Testis (tissue), 2 donors: ENCODE measurements at regions not wholly inside any gene's neighbourhood (a gene's known extent, or its start where the extent isn't known, plus 50 kb on each side); places are given as distances from the start of the nearest gene placed in this dataset.

ENCODE experiments used
- DNase-seq: peaks from one replicate; pipeline ENCODE4 v3.0.0-alpha.2; 2019
- H3K27ac ChIP-seq, 2 donors: fragments of 200-600 bp; sonication (generic); one replicate each; pipeline ENCODE4 v1.5.1; 2019
- H3K27me3 ChIP-seq: fragments of 200-600 bp; sonication (generic); one replicate; pipeline ENCODE4 v1.5.1; 2019
- H3K36me3 ChIP-seq: fragments of 200-600 bp; sonication (generic); one replicate; pipeline ENCODE4 v1.5.1; 2017; ENCODE audit warnings: low read depth; ENCODE audit errors: missing control alignments
- H3K4me1 ChIP-seq: fragments of 200-600 bp; sonication (generic); one replicate; pipeline ENCODE4 v1.5.1; 2019
- H3K4me3 ChIP-seq, 2 donors: fragments of 200-600 bp; sonication (generic); one replicate each; pipeline ENCODE4 v1.5.1; 2017 to 2019
- H3K9me3 ChIP-seq: fragments of 200-600 bp; sonication (generic); one replicate; pipeline ENCODE4 v1.5.1; 2017
- CTCF ChIP-seq, 3 experiments: fragments of 450-650 bp in 2 of 3; fragments of 200-600 bp in 1 of 3; sonication (generic) in 1 of 3; IDR thresholded peaks; one replicate each; pipeline ENCODE4 v1.5.1; 2016 to 2019; ENCODE audit warnings: antibody characterized with exemption in 3 of 3, mild to moderate bottlenecking in 2 of 3, moderate library complexity in 1 of 3
- POLR2A ChIP-seq: fragments of 450-650 bp; IDR thresholded peaks from one replicate; pipeline ENCODE4 v1.6.1; 2017; ENCODE audit warnings: antibody characterized with exemption, mild to moderate bottlenecking, moderate library complexity
- WGBS, 2 donors: methylation state at CpG; one replicate each; pipeline ENCODE4 v1.1.5; 2018; 5-methylcytosine and 5-hydroxymethylcytosine counted together
- intact Hi-C: fragments of 100-400 bp; cut with DNase I; formaldehyde crosslinking; loops from one replicate; pipeline ENCODE4 v1.15.1; 2023; ENCODE audit warnings: low total_unique reads

- TF ChIP-seq CTCF (IDR thresholded peaks at IDR 0.05) (no peak), POLR2A (no peak)
- Histone ChIP-seq H3K27ac (no peak overlapping the region), H3K9me3 (no peaks in the 10 kb centered on the region), H3K4me3 (no peak overlapping the region), H3K27me3 (no peaks in the 10 kb centered on the region), H3K36me3 (no peaks in the 10 kb centered on the region), H3K4me1 (peaks cover 11% of the 10 kb centered on the region)
- intact Hi-C loops: no loop called here
- 92 to 95% methylated on average over 6 of the region's 6 CpGs for WGBS, 2 donors
- no peak for DNase-seq
Measured at GRCh38 chr13:26463296-26463695, 94.2 kb upstream of the WASF3 start.

GRCh38 chr13:26463848-26464247 lies 93.6 kb upstream of the WASF3 start:
- no peak overlapping the region for H3K27ac ChIP-seq
- TF ChIP-seq CTCF (IDR thresholded peaks at IDR 0.05) (no peak), POLR2A (no peak)
- H3K4me3 ChIP-seq: no peak overlapping the region
- no peaks in the 10 kb centered on the region for H3K9me3 ChIP-seq
- intact Hi-C loops: no loop called here
- H3K27me3 ChIP-seq: no peaks in the 10 kb centered on the region
- no peaks in the 10 kb centered on the region for H3K36me3 ChIP-seq
- WGBS, 2 donors: 72 to 89% methylated on average over 5 of the region's 5 CpGs
- peaks cover 8% of the 10 kb centered on the region for H3K4me1 ChIP-seq
- no peak for DNase-seq

- TF ChIP-seq POLR2A: no peak
- TF ChIP-seq CTCF (IDR thresholded peaks at IDR 0.05): no peak
- Histone ChIP-seq H3K27me3 (no peaks in the 10 kb centered on the region), H3K9me3 (no peaks in the 10 kb centered on the region), H3K4me3 (no peak overlapping the region), H3K27ac (no peak overlapping the region), H3K36me3 (no peaks in the 10 kb centered on the region), H3K4me1 (no peaks in the 10 kb centered on the region)
- 68 to 85% methylated on average over 12 of the region's 12 CpGs for WGBS, 2 donors
- DNase-seq: no peak
- intact Hi-C loops: no loop called here
Measured at GRCh38 chr13:26465514-26465913, 92.0 kb upstream of the WASF3 start.

- no peak for TF ChIP-seq CTCF (IDR thresholded peaks at IDR 0.05)
- no peak for TF ChIP-seq POLR2A
- Histone ChIP-seq H3K27me3 (no peaks in the 10 kb centered on the region), H3K4me1 (no peaks in the 10 kb centered on the region), H3K4me3 (no peak overlapping the region), H3K36me3 (no peaks in the 10 kb centered on the region), H3K27ac (no peak overlapping the region), H3K9me3 (no peaks in the 10 kb centered on the region)
- DNase-seq: no peak
- intact Hi-C loops: no loop called here
Measured at GRCh38 chr13:26465954-26466353, 91.5 kb upstream of the WASF3 start.

GRCh38 chr13:26468265-26468801 lies 89.2 kb upstream of the WASF3 start:
- WGBS, 2 donors: 63 to 68% methylated on average over 5 to 6 of the region's 6 CpGs
- DNase-seq: no peak
- H3K27ac ChIP-seq: no peak overlapping the region

More at GRCh38 chr13:26468265-26468801, 89.2 kb upstream of the WASF3 start:
- H3K4me1 ChIP-seq: no peaks in the 10 kb centered on the region
- H3K4me3 ChIP-seq: no peak overlapping the region
- intact Hi-C loops: no loop called here
- H3K27me3 ChIP-seq: no peaks in the 10 kb centered on the region
- no peaks in the 10 kb centered on the region for H3K9me3 ChIP-seq
- no peak for TF ChIP-seq CTCF (IDR thresholded peaks at IDR 0.05)
- TF ChIP-seq POLR2A: no peak
- H3K36me3 ChIP-seq: no peaks in the 10 kb centered on the region
